SK-N-SH (cell line): ENCODE measurements at regions not wholly inside any gene's neighbourhood (a gene's known extent, or its start where the extent isn't known, plus 50 kb on each side); places are given as distances from the start of the nearest gene placed in this dataset.

Experiments
- MXI1 ChIP-seq: IDR thresholded peaks from 2 replicates; pipeline ENCODE4 v1.6.1; 2012; ENCODE audit warnings: mild to moderate bottlenecking, low read depth, low read length, improper control_type of control experiment
- POLR2AphosphoS5 ChIP-seq: IDR thresholded peaks from 2 replicates; pipeline ENCODE4 v1.6.1; 2012; ENCODE audit warnings: low read depth, low read length
- SIN3A ChIP-seq: IDR thresholded peaks from 2 replicates; pipeline ENCODE4 v1.6.1; 2012; ENCODE audit warnings: low read depth, mild to moderate bottlenecking, low read length, moderate library complexity, borderline replicate concordance
- TAF1 ChIP-seq: IDR thresholded peaks from 2 replicates; pipeline ENCODE4 v1.6.1; 2012; ENCODE audit warnings: low read depth, mild to moderate bottlenecking, low read length, moderate library complexity, borderline replicate concordance
- YY1 ChIP-seq: IDR thresholded peaks from 2 replicates; pipeline ENCODE4 v1.4.0; 2012; ENCODE audit warnings: low read depth, mild to moderate bottlenecking
- TF ChIP-seq, protein P1 (sequence below): fragments of 200-600 bp; sonication (generic); IDR thresholded peaks from 2 replicates; pipeline ENCODE4 v1.6.1; 2017; ENCODE audit warnings: antibody characterized with exemption, mild to moderate bottlenecking, moderate library complexity
- TF ChIP-seq, protein P2 (sequence below): IDR thresholded peaks from 2 replicates; pipeline ENCODE4 v1.4.0; 2012; ENCODE audit warnings: low read depth
- TF ChIP-seq, protein P3 (sequence below): fragments of 150-350 bp; IDR thresholded peaks from 2 replicates; pipeline ENCODE4 v1.6.1; 2016; ENCODE audit warnings: mild to moderate bottlenecking, low read depth, low read length

DNA sequence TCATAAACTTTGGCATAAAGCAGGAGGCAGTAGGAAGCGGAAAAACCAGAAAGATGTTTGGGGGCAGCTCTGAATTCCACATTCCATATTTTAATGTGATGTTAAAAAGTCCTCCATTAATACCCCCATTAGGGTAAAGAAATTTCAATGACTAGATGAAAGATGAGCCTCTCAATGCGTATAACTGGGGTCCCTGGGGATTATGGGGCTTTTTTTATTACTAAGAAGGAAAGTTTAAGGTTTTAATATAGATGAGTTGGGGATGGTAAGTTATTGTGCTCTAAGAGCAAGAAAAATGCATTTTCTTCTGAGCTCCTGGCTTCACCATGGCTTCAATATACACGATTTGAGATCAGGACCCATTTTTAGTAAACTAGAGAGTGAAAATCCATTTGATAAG lies 321.9 kb downstream of the CDK5RAP2 start:
- TF ChIP-seq, protein P1, sequence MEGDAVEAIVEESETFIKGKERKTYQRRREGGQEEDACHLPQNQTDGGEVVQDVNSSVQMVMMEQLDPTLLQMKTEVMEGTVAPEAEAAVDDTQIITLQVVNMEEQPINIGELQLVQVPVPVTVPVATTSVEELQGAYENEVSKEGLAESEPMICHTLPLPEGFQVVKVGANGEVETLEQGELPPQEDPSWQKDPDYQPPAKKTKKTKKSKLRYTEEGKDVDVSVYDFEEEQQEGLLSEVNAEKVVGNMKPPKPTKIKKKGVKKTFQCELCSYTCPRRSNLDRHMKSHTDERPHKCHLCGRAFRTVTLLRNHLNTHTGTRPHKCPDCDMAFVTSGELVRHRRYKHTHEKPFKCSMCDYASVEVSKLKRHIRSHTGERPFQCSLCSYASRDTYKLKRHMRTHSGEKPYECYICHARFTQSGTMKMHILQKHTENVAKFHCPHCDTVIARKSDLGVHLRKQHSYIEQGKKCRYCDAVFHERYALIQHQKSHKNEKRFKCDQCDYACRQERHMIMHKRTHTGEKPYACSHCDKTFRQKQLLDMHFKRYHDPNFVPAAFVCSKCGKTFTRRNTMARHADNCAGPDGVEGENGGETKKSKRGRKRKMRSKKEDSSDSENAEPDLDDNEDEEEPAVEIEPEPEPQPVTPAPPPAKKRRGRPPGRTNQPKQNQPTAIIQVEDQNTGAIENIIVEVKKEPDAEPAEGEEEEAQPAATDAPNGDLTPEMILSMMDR, result no peak
- TF ChIP-seq POLR2AphosphoS5 (no peak), MXI1 (no peak), YY1 (no peak), SIN3A (no peak), TAF1 (no peak)
- TF ChIP-seq, protein P2, sequence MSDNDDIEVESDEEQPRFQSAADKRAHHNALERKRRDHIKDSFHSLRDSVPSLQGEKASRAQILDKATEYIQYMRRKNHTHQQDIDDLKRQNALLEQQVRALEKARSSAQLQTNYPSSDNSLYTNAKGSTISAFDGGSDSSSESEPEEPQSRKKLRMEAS, result no peak
- TF ChIP-seq, protein P3, sequence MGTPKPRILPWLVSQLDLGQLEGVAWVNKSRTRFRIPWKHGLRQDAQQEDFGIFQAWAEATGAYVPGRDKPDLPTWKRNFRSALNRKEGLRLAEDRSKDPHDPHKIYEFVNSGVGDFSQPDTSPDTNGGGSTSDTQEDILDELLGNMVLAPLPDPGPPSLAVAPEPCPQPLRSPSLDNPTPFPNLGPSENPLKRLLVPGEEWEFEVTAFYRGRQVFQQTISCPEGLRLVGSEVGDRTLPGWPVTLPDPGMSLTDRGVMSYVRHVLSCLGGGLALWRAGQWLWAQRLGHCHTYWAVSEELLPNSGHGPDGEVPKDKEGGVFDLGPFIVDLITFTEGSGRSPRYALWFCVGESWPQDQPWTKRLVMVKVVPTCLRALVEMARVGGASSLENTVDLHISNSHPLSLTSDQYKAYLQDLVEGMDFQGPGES, result no peak
